ENCODE measurements at regions not wholly inside any gene's neighbourhood (a gene's known extent, or its start where the extent isn't known, plus 50 kb on each side); places are given as distances from the start of the nearest gene placed in this dataset.
"Not testable (repeated sequence)": the region's sequence is repeated elsewhere in the genome, so short reads cannot be mapped to it uniquely, and the experiment has no call there.

DNA sequence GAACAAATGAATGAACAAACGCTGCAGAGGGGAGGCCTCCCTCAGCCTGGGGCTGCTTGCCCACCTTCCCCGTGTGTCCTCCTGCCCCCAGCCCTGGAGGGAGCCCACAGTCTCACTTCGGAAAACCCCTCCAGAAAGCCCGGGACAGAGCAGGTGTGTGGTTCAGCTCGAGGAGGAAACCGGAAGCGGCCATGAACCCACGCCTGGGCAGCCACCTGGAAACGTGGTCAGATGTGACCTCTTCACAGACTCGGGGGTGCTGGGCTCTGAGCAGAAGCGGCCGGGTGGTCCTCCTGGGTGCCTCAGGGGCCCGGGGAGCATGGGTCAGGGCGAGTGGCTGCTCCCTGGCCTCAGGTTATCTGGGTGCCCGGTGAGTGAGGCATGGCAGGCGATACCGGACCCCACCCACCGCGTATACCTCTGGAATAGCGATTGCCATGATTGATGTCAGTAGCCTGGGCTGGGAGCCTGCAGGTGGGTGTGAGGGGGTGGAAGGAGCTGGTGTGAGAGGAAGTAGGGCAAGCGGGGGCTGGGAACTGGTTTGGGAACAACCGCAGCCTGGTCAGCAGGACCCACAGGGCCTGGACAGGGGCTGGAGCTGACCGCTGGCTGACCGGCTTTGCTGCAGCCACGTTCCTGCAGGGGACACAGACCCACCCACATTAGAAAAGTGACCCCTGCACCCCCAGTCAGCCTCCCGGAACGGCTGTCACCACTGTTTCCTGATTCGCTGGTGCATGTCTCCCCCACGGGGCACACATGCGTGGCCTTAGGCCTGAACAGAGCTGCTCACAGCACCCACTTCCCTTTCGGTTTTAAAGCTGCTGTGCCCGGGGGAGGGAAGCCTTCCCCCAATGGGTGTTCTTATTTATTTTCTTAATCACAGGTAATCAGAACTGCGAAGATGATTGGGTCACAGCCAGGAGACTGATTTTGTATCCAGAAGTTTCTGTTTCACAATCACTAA, 5465.1 kb upstream of the TPTE start:
- H3K36me3 Mint-ChIP-seq (ENCODE audit: low read depth); H3K27me3 ChIP-seq (ENCODE audit: control insufficient read depth in 1 of 2, insufficient read depth in 2 of 2, low read length in 2 of 2); intact Hi-C loops (cut with DNase I, micrococcal nuclease); CTCF ChIA-PET; H3K27ac Mint-ChIP-seq; H3K27ac ChIP-seq (ENCODE audit: low read depth in 1 of 2, low read length in 2 of 2); H3K4me3 ChIP-seq (ENCODE audit: low read length); POLR2A ChIA-PET; H3K4me1 ChIP-seq (ENCODE audit: insufficient read depth, low read length); H3K36me3 ChIP-seq (ENCODE audit: insufficient read depth, low read length); H3K4me3 Mint-ChIP-seq; H3K9me3 Mint-ChIP-seq; DNase-seq; H3K9me3 ChIP-seq (ENCODE audit: control insufficient read depth in 1 of 2, insufficient read depth in 1 of 2, low read length in 2 of 2); H3K4me1 Mint-ChIP-seq (ENCODE audit: low read depth); H3K27me3 Mint-ChIP-seq: not testable (repeated sequence)
- peak; percentile 91 for ATAC-seq (ENCODE audit: poor library complexity)

DNA sequence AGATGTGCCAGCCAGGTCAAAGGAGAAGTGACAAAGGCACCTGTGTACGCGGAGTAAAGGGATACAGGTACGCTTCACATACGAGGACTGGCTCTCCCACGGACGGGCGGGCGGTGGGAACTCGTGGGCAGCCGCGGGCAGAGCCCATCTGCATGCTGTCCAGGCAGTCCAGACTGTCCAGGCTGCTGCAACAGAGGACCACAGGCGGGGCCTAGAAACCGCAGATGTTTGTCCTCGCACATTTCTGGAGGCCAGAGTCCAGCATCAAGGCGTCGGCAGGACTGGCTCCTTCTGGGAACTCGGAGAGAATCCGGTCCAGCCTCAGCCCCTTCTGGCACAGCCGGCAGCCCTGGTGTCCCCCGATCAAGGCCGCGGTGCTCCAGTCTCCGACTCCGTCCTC, 5464.3 kb upstream of the TPTE start:
- H3K27me3 Mint-ChIP-seq; H3K27me3 ChIP-seq (ENCODE audit: control insufficient read depth in 1 of 2, insufficient read depth in 2 of 2, low read length in 2 of 2); CTCF ChIA-PET; H3K4me1 ChIP-seq (ENCODE audit: insufficient read depth, low read length); H3K4me1 Mint-ChIP-seq (ENCODE audit: low read depth); DNase-seq; ATAC-seq (ENCODE audit: poor library complexity); H3K27ac ChIP-seq (ENCODE audit: low read depth in 1 of 2, low read length in 2 of 2); H3K27ac Mint-ChIP-seq; H3K9me3 Mint-ChIP-seq; H3K36me3 ChIP-seq (ENCODE audit: insufficient read depth, low read length); H3K9me3 ChIP-seq (ENCODE audit: control insufficient read depth in 1 of 2, insufficient read depth in 1 of 2, low read length in 2 of 2); H3K36me3 Mint-ChIP-seq (ENCODE audit: low read depth); H3K4me3 Mint-ChIP-seq; POLR2A ChIA-PET; intact Hi-C loops (cut with DNase I, micrococcal nuclease); H3K4me3 ChIP-seq (ENCODE audit: low read length): not testable (repeated sequence)

DNA sequence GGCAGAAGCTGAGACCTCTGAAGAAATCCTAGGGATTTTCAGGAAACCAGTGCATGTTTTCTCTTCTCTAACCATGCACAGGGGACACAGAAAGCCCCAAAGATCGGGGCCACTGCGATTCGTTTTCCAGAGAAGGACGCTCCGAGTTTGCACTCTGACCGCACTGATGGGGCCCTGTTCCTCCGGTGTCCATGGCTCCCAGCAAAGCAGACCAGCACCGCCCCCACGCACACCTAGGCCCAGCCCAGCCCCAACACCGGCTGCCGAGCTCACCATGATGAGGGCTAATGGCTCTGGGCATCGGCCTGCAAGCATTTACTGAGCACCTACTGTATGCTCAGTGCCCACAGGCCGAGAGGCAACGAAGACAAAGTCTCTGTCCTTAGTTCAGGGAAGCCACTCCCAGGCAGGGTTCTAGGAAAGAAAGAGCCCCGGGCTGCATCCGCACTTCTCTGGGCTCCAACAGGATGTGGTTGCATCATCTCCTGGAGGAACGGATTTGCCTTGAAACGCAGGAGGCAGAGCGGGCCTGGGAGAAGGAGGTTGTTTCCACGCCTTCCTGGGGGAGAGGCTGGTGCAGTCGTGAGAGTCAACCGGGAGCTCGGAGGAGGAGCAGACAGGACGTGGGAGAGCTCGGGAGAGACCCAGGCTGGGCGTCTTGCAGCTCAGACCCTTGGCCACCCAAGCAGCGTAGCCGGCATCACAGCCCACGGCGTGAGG, 5460.9 kb upstream of the TPTE start:
- H3K9me3 Mint-ChIP-seq; H3K9me3 ChIP-seq (ENCODE audit: control insufficient read depth in 1 of 2, insufficient read depth in 1 of 2, low read length in 2 of 2); H3K4me3 Mint-ChIP-seq; H3K36me3 ChIP-seq (ENCODE audit: insufficient read depth, low read length); ATAC-seq (ENCODE audit: poor library complexity); H3K4me1 Mint-ChIP-seq (ENCODE audit: low read depth); H3K27me3 Mint-ChIP-seq; H3K27ac ChIP-seq (ENCODE audit: low read depth in 1 of 2, low read length in 2 of 2); H3K36me3 Mint-ChIP-seq (ENCODE audit: low read depth); H3K27ac Mint-ChIP-seq; POLR2A ChIA-PET; H3K4me3 ChIP-seq (ENCODE audit: low read length); intact Hi-C loops (cut with DNase I, micrococcal nuclease); H3K4me1 ChIP-seq (ENCODE audit: insufficient read depth, low read length); H3K27me3 ChIP-seq (ENCODE audit: control insufficient read depth in 1 of 2, insufficient read depth in 2 of 2, low read length in 2 of 2); DNase-seq; CTCF ChIA-PET: not testable (repeated sequence)

DNA sequence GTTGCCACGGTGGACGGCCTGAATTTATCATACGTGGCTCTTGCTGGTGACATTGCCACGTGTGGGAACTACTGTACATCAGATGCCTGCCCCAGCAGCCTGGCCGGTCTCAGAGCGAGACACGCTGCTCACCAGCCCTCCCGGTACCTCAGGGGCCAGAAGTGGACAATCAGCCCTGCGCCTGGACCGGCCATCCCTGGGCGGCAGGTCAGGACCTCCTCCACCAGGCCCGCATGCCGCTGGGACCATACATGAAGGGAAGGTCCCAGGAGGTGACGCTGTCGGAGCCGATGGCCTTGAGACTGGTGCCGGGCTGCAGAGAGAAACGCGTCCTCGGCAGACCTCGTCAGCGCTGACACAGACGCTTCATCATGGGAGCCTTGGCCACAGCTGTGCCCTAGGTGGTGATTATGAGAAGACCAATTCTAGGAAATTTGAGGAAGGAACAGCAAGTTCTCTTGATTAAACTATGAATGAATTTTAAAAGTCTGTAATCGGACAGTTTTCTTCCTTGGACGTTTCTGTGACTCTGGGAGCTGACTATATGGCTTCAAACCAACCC, 5456.7 kb upstream of the TPTE start:
- H3K9me3 Mint-ChIP-seq; CTCF ChIA-PET; H3K9me3 ChIP-seq (ENCODE audit: control insufficient read depth in 1 of 2, insufficient read depth in 1 of 2, low read length in 2 of 2); H3K4me1 ChIP-seq (ENCODE audit: insufficient read depth, low read length); intact Hi-C loops (cut with DNase I, micrococcal nuclease); H3K27ac Mint-ChIP-seq; H3K4me1 Mint-ChIP-seq (ENCODE audit: low read depth); H3K36me3 ChIP-seq (ENCODE audit: insufficient read depth, low read length); H3K4me3 Mint-ChIP-seq; DNase-seq; H3K27me3 Mint-ChIP-seq; H3K27me3 ChIP-seq (ENCODE audit: control insufficient read depth in 1 of 2, insufficient read depth in 2 of 2, low read length in 2 of 2); H3K4me3 ChIP-seq (ENCODE audit: low read length); ATAC-seq (ENCODE audit: poor library complexity); POLR2A ChIA-PET; H3K27ac ChIP-seq (ENCODE audit: low read depth in 1 of 2, low read length in 2 of 2); H3K36me3 Mint-ChIP-seq (ENCODE audit: low read depth): not testable (repeated sequence)

DNA sequence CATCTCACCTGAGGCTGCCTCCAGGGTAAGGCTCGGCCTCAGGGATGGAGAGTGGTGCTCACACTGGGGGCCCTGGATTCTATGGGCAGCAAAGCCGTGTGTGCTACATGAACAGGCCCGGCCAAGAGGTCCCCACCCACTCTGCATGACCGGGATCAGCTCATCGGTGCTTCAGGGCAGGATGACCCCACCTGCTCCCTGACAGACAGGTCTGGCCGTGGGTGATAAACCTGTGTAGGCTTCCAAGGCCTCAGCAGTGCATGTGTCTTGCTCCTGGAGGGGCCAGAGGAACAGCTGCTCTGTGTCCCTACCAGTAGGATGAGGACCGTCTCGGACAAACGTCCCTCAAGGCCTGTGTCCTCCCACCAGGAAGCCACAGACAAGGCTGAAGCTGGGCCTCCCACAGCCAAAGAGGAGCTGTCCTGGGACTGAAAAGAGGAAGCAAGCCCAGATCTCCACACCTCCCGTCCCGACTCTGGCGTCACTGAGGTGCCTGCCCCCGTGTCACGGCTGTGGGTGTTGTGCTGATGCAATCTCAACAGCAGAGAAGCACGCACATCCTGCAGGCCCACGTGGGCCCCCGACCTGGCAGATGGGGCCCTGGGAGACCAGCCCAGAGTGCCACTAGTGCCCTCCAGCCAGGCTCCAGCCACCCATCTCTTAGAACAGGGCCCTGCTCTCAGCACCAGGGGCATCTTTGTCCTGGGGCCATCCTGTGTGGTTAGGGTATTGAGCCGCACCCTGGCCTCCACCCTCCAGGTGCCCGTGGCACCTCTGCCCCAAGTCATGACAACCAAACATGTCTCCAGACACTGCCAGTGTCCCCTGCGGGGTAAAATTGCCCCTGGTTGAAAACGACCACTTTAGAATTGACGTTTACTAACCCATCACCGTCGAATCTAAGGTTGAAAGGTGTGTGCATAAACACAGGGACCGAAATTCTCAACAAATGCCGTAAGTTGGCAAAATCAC, 5455.9 kb upstream of the TPTE start:
- H3K9me3 ChIP-seq (ENCODE audit: control insufficient read depth in 1 of 2, insufficient read depth in 1 of 2, low read length in 2 of 2); H3K27ac ChIP-seq (ENCODE audit: low read depth in 1 of 2, low read length in 2 of 2); H3K36me3 ChIP-seq (ENCODE audit: insufficient read depth, low read length); CTCF ChIA-PET; intact Hi-C loops (cut with DNase I, micrococcal nuclease); H3K27me3 ChIP-seq (ENCODE audit: control insufficient read depth in 1 of 2, insufficient read depth in 2 of 2, low read length in 2 of 2); POLR2A ChIA-PET; H3K4me1 Mint-ChIP-seq (ENCODE audit: low read depth); H3K27me3 Mint-ChIP-seq; H3K4me3 ChIP-seq (ENCODE audit: low read length); H3K4me1 ChIP-seq (ENCODE audit: insufficient read depth, low read length); H3K27ac Mint-ChIP-seq; H3K4me3 Mint-ChIP-seq; H3K9me3 Mint-ChIP-seq; H3K36me3 Mint-ChIP-seq (ENCODE audit: low read depth): not testable (repeated sequence)
- peak; percentile 99 for ATAC-seq (ENCODE audit: poor library complexity)
- peak in 13 of 14 experiments; percentile 5 to 77 (median 36) for DNase-seq

DNA sequence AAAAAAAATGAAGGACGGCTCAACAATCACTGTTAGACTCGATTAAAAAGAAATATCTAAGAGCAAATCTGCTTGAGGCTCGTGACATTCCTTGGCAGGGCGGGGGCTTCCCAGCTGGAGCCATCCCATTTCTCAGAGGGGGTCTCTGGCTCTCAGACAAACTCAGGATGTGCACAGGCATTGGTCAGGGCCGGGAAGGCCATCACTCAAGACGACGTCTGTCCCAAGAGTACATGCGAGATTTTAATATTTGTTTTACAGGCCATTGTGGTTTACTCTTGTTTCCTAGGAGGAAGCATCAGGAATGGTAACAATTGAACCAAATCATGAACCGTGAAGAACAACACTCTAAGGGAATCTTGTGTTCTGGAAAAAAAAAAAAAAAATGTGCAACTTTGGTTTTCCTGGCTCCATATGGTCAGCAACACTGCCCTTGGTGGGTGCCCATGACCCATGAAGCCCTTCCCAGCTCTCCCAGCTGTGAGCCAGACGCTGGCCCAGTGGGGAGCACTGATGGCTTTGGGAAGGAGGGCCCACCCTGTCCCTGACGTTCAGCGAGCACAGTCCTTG, 5454.6 kb upstream of the TPTE start:
- H3K27ac Mint-ChIP-seq; ATAC-seq (ENCODE audit: poor library complexity); H3K4me1 ChIP-seq (ENCODE audit: insufficient read depth, low read length); DNase-seq; H3K9me3 ChIP-seq (ENCODE audit: control insufficient read depth in 1 of 2, insufficient read depth in 1 of 2, low read length in 2 of 2); POLR2A ChIA-PET; CTCF ChIA-PET; H3K27ac ChIP-seq (ENCODE audit: low read depth in 1 of 2, low read length in 2 of 2); H3K4me1 Mint-ChIP-seq (ENCODE audit: low read depth); H3K27me3 Mint-ChIP-seq; H3K9me3 Mint-ChIP-seq; H3K27me3 ChIP-seq (ENCODE audit: control insufficient read depth in 1 of 2, insufficient read depth in 2 of 2, low read length in 2 of 2); H3K36me3 ChIP-seq (ENCODE audit: insufficient read depth, low read length); intact Hi-C loops (cut with DNase I, micrococcal nuclease); H3K36me3 Mint-ChIP-seq (ENCODE audit: low read depth); H3K4me3 Mint-ChIP-seq; H3K4me3 ChIP-seq (ENCODE audit: low read length): not testable (repeated sequence)

All from CD4-positive, alpha-beta T cell (primary cell).